ENCODE measurements at regions not wholly inside any gene's neighbourhood (a gene's known extent, or its start where the extent isn't known, plus 50 kb on each side); places are given as distances from the start of the nearest gene placed in this dataset.

DNA sequence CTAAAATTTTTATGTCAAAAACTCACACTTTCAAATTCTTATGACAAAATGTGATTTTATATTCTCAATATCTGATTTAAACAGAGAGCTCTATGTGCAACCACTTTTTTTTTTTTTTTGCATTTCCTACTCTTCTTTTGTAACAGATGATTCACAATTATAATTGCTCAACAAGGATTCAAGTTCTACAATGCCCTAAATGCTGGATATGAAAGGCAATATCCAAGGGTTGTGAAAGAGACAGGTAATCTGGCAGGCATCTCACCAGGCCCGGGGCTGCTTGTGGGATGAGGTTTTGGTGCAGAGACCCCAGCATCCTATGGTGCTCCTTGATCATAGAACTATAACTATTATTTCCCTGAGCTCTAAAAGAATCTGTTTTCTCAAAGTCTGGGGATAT is 363.6 kb upstream of the NBEA start:
- TF ChIP-seq, protein P1, sequence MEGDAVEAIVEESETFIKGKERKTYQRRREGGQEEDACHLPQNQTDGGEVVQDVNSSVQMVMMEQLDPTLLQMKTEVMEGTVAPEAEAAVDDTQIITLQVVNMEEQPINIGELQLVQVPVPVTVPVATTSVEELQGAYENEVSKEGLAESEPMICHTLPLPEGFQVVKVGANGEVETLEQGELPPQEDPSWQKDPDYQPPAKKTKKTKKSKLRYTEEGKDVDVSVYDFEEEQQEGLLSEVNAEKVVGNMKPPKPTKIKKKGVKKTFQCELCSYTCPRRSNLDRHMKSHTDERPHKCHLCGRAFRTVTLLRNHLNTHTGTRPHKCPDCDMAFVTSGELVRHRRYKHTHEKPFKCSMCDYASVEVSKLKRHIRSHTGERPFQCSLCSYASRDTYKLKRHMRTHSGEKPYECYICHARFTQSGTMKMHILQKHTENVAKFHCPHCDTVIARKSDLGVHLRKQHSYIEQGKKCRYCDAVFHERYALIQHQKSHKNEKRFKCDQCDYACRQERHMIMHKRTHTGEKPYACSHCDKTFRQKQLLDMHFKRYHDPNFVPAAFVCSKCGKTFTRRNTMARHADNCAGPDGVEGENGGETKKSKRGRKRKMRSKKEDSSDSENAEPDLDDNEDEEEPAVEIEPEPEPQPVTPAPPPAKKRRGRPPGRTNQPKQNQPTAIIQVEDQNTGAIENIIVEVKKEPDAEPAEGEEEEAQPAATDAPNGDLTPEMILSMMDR (IDR thresholded peaks at IDR 0.05; ENCODE audit: insufficient read depth, low read length) = no peak
- no peak overlapping the region for H3K4me3 ChIP-seq (ENCODE audit: low read depth, low read length)
- no peak for DNase-seq (ENCODE audit: low read depth)

DNA sequence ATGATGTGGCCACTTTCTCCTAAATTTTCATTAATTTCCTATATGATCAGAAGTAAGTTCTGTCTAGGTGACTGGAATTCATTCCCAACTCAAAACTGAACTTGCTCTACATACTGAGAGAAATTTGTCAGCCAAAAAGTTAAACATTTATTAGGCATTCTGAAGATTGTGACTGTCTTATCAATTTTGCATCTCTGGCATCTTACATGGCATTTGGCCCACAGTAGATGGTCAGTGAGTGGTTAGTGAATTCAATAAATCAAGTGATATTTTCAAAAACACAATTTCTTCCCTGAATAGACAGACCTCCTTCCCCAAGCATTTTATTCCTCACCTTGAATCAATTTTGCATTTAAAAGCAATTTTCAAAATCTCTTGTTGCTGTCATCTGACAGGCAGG is 363.2 kb upstream of the NBEA start:
- TF ChIP-seq, protein P1 (IDR thresholded peaks at IDR 0.05; ENCODE audit: insufficient read depth, low read length) = no peak
- no peak for DNase-seq (ENCODE audit: low read depth)
- H3K4me3 ChIP-seq (ENCODE audit: low read depth, low read length) = no peak overlapping the region

DNA sequence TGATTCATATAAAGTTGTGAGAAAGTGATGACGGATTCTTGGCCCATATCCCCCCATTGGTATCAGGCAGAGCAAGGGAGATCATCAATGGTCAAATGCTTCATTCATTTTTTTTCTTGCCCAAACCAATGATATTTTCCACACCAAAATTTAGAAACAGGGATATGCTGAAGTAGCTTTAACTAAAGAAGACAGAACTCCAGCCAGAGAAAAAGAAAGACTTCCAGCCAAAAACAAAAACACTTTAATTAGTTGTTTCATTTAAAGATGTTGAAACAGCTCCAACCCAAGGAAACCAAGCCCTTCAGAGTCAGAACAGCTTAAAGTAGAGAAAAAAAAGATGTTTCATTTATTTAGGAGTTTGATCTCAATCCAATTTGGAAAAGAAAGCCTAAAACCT is 358.9 kb upstream of the NBEA start:
- no peak for DNase-seq (ENCODE audit: low read depth)
- TF ChIP-seq, protein P1 (IDR thresholded peaks at IDR 0.05; ENCODE audit: insufficient read depth, low read length) = no peak
- no peak overlapping the region for H3K4me3 ChIP-seq (ENCODE audit: low read depth, low read length)

DNA sequence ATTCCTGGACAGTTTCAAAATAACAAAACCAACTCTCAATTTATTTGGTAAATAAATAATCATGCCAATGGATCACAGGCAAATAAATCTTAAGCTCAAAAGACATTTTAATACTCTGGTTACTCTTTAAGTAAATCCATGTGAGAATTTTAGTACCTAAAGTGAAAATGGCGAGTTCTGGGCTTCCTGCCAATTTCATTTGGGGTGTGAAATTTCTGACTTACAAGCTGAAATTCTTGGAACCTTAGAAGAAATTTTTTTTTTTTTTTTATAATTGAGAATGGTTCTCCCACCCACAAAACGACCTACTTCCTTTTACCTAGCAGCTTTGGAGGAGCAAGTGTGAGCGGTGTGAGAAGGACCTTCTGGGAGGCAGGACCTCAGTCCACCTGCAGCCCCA is 354.5 kb upstream of the NBEA start:
- no peak for DNase-seq (ENCODE audit: low read depth)
- no peak overlapping the region for H3K4me3 ChIP-seq (ENCODE audit: low read depth, low read length)
- TF ChIP-seq, protein P1 (IDR thresholded peaks at IDR 0.05; ENCODE audit: insufficient read depth, low read length) = no peak

DNA sequence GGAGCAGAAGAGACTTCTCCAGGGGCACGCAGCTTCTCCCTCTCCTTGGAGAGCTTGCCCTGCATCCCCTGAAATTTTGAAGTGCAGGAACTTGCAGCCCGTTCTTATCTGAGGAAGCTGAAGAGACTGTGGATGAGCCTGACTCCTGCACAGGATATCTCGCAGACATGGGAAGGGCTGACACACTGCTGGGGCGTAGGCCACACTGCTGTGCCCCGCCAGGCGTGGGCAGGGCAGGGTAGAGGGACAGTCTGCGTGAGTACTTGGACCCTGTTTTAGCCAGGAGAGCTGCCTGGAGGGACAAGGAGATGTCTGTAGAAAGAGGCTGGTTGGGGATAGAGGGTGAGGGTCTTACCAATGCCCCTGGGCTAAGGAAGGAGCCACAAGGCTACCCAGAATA is 353.7 kb upstream of the NBEA start:
- DNase-seq (ENCODE audit: low read depth) = no peak
- H3K4me3 ChIP-seq (ENCODE audit: low read depth, low read length) = no peak overlapping the region
- TF ChIP-seq, protein P1 (IDR thresholded peaks at IDR 0.05; ENCODE audit: insufficient read depth, low read length) = no peak

DNA sequence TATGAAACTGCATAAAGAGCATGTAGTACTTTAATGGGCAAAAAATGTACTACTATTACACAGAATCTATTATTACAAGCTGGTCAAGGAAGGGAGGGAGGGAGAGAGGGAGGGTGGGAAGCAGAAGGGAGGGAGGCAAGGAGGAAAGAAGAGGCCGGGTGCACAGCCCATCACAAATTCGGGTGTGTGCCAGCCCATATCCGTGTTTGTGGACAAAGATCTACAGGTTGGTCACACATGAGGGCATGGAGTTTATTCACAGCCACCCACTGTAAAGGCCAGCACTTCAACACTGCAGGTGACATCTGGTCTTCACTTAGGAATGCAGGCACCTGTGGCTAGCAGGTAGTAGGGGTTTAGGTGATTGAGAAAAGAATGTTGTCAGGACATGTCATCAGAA is 352.5 kb upstream of the NBEA start:
- DNase-seq (ENCODE audit: low read depth) = no peak
- TF ChIP-seq, protein P1 (IDR thresholded peaks at IDR 0.05; ENCODE audit: insufficient read depth, low read length) = no peak

DNA sequence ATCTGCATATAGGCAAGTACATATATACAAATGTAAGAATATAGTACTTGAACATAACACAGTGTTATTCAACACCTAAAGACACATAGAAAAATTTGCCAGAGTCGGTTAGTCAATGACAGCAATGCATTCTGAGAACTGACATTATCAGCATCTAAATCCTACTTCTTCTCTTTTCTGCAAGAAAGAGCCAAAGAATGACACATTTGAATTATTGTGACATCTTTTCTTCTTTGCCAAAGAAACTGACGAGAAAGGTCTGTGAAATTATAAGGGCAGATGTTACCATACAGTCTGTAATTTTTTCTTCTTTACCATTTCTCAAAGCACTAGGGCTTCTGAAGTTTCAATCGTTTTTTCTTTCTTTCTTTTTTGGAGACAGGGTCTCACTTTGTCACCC is 350.9 kb upstream of the NBEA start:
- no peak overlapping the region for H3K4me3 ChIP-seq (ENCODE audit: low read depth, low read length)
- no peak for DNase-seq (ENCODE audit: low read depth)
- TF ChIP-seq, protein P1 (IDR thresholded peaks at IDR 0.05; ENCODE audit: insufficient read depth, low read length) = no peak

More for the DNA sequence above, 352.5 kb upstream of the NBEA start:
- no peak overlapping the region for H3K4me3 ChIP-seq (ENCODE audit: low read depth, low read length)
